ENCODE measurements at regions not wholly inside any gene's neighbourhood (a gene's known extent, or its start where the extent isn't known, plus 50 kb on each side); places are given as distances from the start of the nearest gene placed in this dataset.
"Not testable (repeated sequence)": the region's sequence is repeated elsewhere in the genome, so short reads cannot be mapped to it uniquely, and the experiment has no call there.

- H3K27ac ChIP-seq (ENCODE audit: low read depth, low read length); POLR2A ChIA-PET; H3K36me3 ChIP-seq (ENCODE audit: control insufficient read depth in 2 of 3, insufficient read depth in 3 of 3, low read length in 3 of 3); CTCF ChIA-PET; H3K9me3 Mint-ChIP-seq; DNase-seq; H3K9me3 ChIP-seq (ENCODE audit: control insufficient read depth in 2 of 3, low read length in 3 of 3); intact Hi-C loops (cut with micrococcal nuclease); H3K4me3 Mint-ChIP-seq; H3K4me3 ChIP-seq (ENCODE audit: low read length); H3K4me1 ChIP-seq (ENCODE audit: control insufficient read depth in 2 of 2, insufficient read depth in 2 of 2, low read length in 2 of 2); ATAC-seq; H3K27me3 Mint-ChIP-seq; H3K27ac Mint-ChIP-seq; H3K27me3 ChIP-seq (ENCODE audit: control insufficient read depth in 2 of 2, insufficient read depth in 2 of 2, low read length in 2 of 2); H3K4me1 Mint-ChIP-seq; H3K36me3 Mint-ChIP-seq: not testable (repeated sequence)
Measured at GRCh38 chr9:67555874-67556273, 302.9 kb upstream of the ANKRD20A1 start.

- H3K4me3 Mint-ChIP-seq; DNase-seq; H3K4me1 ChIP-seq (ENCODE audit: control insufficient read depth in 2 of 2, insufficient read depth in 2 of 2, low read length in 2 of 2); H3K36me3 ChIP-seq (ENCODE audit: control insufficient read depth in 2 of 3, insufficient read depth in 3 of 3, low read length in 3 of 3); ATAC-seq; H3K27me3 Mint-ChIP-seq; H3K4me1 Mint-ChIP-seq; POLR2A ChIA-PET; H3K9me3 ChIP-seq (ENCODE audit: control insufficient read depth in 2 of 3, low read length in 3 of 3); H3K27ac Mint-ChIP-seq; intact Hi-C loops (cut with micrococcal nuclease); H3K27ac ChIP-seq (ENCODE audit: low read depth, low read length); H3K9me3 Mint-ChIP-seq; H3K36me3 Mint-ChIP-seq; CTCF ChIA-PET; H3K27me3 ChIP-seq (ENCODE audit: control insufficient read depth in 2 of 2, insufficient read depth in 2 of 2, low read length in 2 of 2); H3K4me3 ChIP-seq (ENCODE audit: low read length): not testable (repeated sequence)
Measured at GRCh38 chr9:67550044-67550443, 308.7 kb upstream of the ANKRD20A1 start.

GRCh38 chr9:67529834-67530233 is 328.9 kb upstream of the ANKRD20A1 start:
- ATAC-seq; DNase-seq; H3K4me1 ChIP-seq (ENCODE audit: control insufficient read depth in 2 of 2, insufficient read depth in 2 of 2, low read length in 2 of 2); H3K4me3 Mint-ChIP-seq; H3K27me3 Mint-ChIP-seq; H3K9me3 ChIP-seq (ENCODE audit: control insufficient read depth in 2 of 3, low read length in 3 of 3); H3K4me1 Mint-ChIP-seq; H3K36me3 ChIP-seq (ENCODE audit: control insufficient read depth in 2 of 3, insufficient read depth in 3 of 3, low read length in 3 of 3); POLR2A ChIA-PET; H3K9me3 Mint-ChIP-seq; H3K36me3 Mint-ChIP-seq; H3K27me3 ChIP-seq (ENCODE audit: control insufficient read depth in 2 of 2, insufficient read depth in 2 of 2, low read length in 2 of 2); CTCF ChIA-PET; H3K4me3 ChIP-seq (ENCODE audit: low read length); H3K27ac ChIP-seq (ENCODE audit: low read depth, low read length); intact Hi-C loops (cut with micrococcal nuclease); H3K27ac Mint-ChIP-seq: not testable (repeated sequence)

- ATAC-seq; H3K9me3 ChIP-seq (ENCODE audit: control insufficient read depth in 2 of 3, low read length in 3 of 3); CTCF ChIA-PET; H3K4me1 Mint-ChIP-seq; H3K36me3 Mint-ChIP-seq; DNase-seq; H3K4me3 ChIP-seq (ENCODE audit: low read length); H3K27me3 ChIP-seq (ENCODE audit: control insufficient read depth in 2 of 2, insufficient read depth in 2 of 2, low read length in 2 of 2); H3K36me3 ChIP-seq (ENCODE audit: control insufficient read depth in 2 of 3, insufficient read depth in 3 of 3, low read length in 3 of 3); H3K27ac ChIP-seq (ENCODE audit: low read depth, low read length); H3K27ac Mint-ChIP-seq; intact Hi-C loops (cut with micrococcal nuclease); H3K9me3 Mint-ChIP-seq; H3K27me3 Mint-ChIP-seq; H3K4me1 ChIP-seq (ENCODE audit: control insufficient read depth in 2 of 2, insufficient read depth in 2 of 2, low read length in 2 of 2); H3K4me3 Mint-ChIP-seq; POLR2A ChIA-PET: not testable (repeated sequence)
Measured at GRCh38 chr9:67516938-67517337, 341.8 kb upstream of the ANKRD20A1 start.

- H3K27ac ChIP-seq (ENCODE audit: low read depth, low read length); H3K27me3 Mint-ChIP-seq; DNase-seq; H3K4me1 ChIP-seq (ENCODE audit: control insufficient read depth in 2 of 2, insufficient read depth in 2 of 2, low read length in 2 of 2); H3K9me3 Mint-ChIP-seq; H3K27ac Mint-ChIP-seq; H3K27me3 ChIP-seq (ENCODE audit: control insufficient read depth in 2 of 2, insufficient read depth in 2 of 2, low read length in 2 of 2); intact Hi-C loops (cut with micrococcal nuclease); H3K4me3 Mint-ChIP-seq; CTCF ChIA-PET; ATAC-seq; H3K9me3 ChIP-seq (ENCODE audit: control insufficient read depth in 2 of 3, low read length in 3 of 3); H3K4me3 ChIP-seq (ENCODE audit: low read length); H3K4me1 Mint-ChIP-seq; POLR2A ChIA-PET; H3K36me3 ChIP-seq (ENCODE audit: control insufficient read depth in 2 of 3, insufficient read depth in 3 of 3, low read length in 3 of 3); H3K36me3 Mint-ChIP-seq: not testable (repeated sequence)
Measured at GRCh38 chr9:67514587-67514986, 344.1 kb upstream of the ANKRD20A1 start.

- DNase-seq; intact Hi-C loops (cut with micrococcal nuclease); H3K36me3 Mint-ChIP-seq; H3K9me3 Mint-ChIP-seq; H3K27ac Mint-ChIP-seq; CTCF ChIA-PET; POLR2A ChIA-PET; H3K4me1 Mint-ChIP-seq; H3K4me3 ChIP-seq (ENCODE audit: low read length); H3K4me1 ChIP-seq (ENCODE audit: control insufficient read depth in 2 of 2, insufficient read depth in 2 of 2, low read length in 2 of 2); H3K9me3 ChIP-seq (ENCODE audit: control insufficient read depth in 2 of 3, low read length in 3 of 3); H3K27me3 ChIP-seq (ENCODE audit: control insufficient read depth in 2 of 2, insufficient read depth in 2 of 2, low read length in 2 of 2); H3K4me3 Mint-ChIP-seq; H3K27me3 Mint-ChIP-seq; ATAC-seq; H3K27ac ChIP-seq (ENCODE audit: low read depth, low read length); H3K36me3 ChIP-seq (ENCODE audit: control insufficient read depth in 2 of 3, insufficient read depth in 3 of 3, low read length in 3 of 3): not testable (repeated sequence)
Measured at GRCh38 chr9:67503728-67504369, 354.9 kb upstream of the ANKRD20A1 start.

- H3K4me3 ChIP-seq (ENCODE audit: low read length); POLR2A ChIA-PET: not testable (repeated sequence)
Measured at GRCh38 chr9:67492028-67492427, 366.7 kb upstream of the ANKRD20A1 start.

More at GRCh38 chr9:67492028-67492427, 366.7 kb upstream of the ANKRD20A1 start:
- H3K27me3 ChIP-seq (ENCODE audit: control insufficient read depth in 2 of 2, insufficient read depth in 2 of 2, low read length in 2 of 2); intact Hi-C loops (cut with micrococcal nuclease); H3K4me1 ChIP-seq (ENCODE audit: control insufficient read depth in 2 of 2, insufficient read depth in 2 of 2, low read length in 2 of 2); CTCF ChIA-PET; H3K4me1 Mint-ChIP-seq; ATAC-seq; DNase-seq; H3K36me3 ChIP-seq (ENCODE audit: control insufficient read depth in 2 of 3, insufficient read depth in 3 of 3, low read length in 3 of 3); H3K4me3 Mint-ChIP-seq; H3K9me3 ChIP-seq (ENCODE audit: control insufficient read depth in 2 of 3, low read length in 3 of 3); H3K27ac ChIP-seq (ENCODE audit: low read depth, low read length); H3K36me3 Mint-ChIP-seq; H3K27me3 Mint-ChIP-seq; H3K27ac Mint-ChIP-seq; H3K9me3 Mint-ChIP-seq: not testable (repeated sequence)

Measured in naive thymus-derived CD4-positive, alpha-beta T cell (primary cell).